GM21737 (cell line): ENCODE measurements at regions not wholly inside any gene's neighbourhood (a gene's known extent, or its start where the extent isn't known, plus 50 kb on each side); places are given as distances from the start of the nearest gene placed in this dataset.

Source experiments
- ATAC-seq: cut with Tn5 transposase; IDR thresholded peaks from one replicate; pipeline ENCODE4 v1.9.1; 2021; ENCODE audit warnings: mild to moderate bottlenecking, moderate library complexity; ENCODE audit not compliant: unreplicated experiment

DNA sequence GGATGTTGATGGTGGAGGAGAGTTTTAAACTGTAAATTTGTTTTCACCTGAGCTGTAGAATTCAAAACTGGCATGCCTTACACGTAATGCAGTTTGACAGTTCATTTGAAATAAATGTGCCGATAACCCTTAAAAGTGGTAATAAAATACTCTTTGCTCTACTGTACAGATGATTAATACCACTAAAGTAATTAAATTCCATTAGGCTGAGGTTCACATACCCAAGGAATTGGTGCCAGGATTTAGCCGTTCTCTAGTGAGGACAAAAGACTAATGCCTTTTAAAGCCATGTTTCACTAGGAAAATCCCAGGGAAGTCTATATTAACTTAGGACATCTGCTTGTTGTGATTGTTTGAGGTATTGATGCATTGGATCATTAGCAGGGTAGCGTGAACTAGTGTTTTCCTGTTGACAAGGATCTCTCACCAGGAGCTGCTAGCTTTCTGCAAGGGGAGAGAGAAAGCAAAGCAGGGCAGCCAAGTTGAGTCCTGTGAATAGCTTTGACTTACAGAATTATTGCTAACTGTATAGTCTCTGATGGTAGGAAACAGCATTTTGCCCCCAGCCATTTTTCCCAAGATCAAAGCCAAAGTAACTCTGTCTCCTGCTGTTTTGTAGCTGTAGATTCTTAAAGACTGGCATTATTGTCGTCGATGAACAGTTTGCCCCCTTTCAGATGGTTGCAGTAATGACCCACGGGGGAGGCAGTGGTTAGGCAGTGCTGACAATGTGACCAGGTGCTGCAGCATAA lies 280.9 kb upstream of the FANCL start:
- ATAC-seq: no peak

DNA sequence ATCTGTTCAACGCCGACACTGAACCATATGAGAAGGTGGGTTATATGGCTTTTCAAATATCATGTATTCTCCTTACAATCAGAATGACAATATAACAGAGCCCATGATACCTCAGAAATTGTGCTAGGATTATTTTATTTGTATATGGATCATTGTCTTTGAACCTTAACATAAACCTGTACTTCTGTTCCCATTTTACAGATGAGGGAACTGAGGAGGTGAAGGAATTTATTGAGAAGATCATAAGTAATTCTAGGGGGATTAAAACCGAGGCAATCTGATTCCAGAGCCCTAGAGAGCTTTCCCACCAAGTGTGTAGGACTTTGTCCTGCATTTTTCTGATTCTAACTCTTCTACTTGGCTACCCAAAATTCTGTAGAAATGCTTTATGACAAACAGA lies 279.8 kb upstream of the FANCL start:
- no peak for ATAC-seq

DNA sequence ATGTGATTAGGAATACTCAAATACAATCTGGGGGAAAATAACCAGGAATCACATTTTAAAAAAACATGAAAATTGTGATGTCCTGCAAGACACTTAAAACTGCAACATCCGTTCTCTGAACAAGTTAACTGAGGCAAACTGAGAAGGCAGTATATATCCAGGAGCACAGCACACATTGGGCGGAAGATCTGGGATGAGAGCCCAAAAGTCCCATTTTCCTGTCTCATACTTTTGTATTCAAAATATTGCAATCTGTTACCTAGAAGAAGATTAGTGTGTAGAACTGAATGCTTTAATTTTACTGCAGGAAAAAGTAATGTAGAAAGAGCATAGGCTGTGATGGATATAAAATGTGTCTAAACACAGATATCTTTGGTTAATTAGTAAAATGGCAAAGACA lies 276.8 kb upstream of the FANCL start:
- ATAC-seq: no peak

DNA sequence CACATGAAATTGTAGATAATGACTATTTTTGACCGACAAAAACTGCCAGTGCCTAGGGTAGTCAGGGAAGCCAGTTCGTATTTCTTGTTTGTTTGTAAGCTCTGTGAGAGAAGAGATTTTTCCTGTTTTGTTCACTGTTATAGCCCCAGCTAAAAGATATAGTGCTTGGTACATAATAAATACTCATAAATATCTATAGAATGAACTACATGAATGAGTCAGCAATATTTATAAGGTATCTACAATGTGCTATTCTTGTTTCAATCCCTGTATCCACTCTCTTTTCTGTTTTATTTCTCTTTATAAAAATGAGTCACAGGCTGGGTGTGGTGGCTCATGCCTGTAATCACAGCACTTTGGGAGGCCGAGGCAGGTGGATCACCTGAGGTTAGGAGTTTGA lies 275.6 kb upstream of the FANCL start:
- ATAC-seq: no peak

DNA sequence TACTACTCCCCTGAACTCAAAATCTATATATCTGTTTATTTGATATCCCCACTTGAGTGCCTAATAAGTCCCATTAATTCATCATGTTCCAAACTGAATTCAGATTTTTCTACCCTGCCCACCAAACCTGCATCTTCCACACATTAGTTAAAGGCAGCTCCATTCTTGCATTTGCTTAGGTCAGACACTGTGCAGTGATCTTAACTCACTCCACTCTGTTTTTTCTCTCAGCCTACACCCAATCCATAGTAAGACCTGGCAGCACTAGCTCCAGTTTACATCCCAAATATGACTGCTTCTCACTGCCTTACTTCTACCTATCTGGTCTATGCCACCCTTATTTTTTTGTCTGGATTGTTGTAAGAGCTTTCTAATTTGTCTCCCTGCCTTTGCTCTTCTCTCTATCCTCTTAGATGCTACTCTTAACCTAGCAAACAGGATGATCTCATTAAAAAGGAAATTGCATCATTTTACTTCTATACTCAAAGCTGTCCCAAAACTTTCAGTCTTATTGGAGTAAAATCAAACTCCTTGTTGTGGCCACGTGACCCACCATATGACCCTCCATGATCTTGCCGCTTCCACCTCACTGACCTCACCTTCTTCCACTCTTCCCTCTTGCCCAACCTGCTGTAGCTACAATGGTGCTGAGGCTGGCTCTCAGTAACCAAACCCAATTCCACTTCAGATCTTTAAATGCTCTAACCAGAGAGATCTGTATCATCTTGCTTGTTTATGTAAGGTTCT lies 274.9 kb upstream of the FANCL start:
- ATAC-seq: no peak

DNA sequence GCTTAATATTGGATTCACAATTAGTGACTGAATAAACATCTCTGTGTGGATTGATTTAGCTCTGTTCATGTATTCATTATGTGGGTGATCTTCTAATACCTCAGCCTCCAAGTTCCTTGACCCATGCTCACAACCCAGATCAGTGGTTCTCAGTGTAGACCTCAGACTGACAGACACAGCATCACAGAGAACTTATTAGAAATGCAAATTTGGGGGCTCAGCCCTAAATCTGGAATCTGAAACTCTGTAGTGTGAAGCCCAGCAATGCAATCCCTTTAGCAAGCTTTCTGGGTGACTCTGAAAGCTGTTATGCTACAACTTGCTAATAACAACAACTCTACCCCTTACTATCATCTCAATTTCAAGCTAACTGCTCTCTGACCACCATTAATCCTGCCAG lies 273.1 kb upstream of the FANCL start:
- ATAC-seq: no peak

DNA sequence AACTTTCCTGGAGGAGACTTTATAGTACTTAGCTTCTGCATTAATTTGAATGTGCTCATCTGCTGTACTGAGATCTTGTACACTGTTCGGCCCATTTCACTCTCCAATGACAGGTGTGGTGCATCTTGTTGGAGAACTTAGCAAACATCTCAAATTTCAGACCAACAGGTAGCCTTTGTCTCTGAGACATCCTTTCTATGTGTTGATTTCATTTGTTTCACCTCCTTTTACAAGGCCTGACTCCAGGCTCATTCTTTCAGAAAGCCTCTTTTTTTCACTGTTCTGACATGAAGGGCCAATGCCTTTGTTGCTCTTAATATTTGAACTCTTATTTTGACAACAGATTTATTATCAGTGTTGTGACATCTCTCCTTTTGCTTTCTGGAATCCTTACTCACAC lies 271.8 kb upstream of the FANCL start:
- no peak for ATAC-seq

DNA sequence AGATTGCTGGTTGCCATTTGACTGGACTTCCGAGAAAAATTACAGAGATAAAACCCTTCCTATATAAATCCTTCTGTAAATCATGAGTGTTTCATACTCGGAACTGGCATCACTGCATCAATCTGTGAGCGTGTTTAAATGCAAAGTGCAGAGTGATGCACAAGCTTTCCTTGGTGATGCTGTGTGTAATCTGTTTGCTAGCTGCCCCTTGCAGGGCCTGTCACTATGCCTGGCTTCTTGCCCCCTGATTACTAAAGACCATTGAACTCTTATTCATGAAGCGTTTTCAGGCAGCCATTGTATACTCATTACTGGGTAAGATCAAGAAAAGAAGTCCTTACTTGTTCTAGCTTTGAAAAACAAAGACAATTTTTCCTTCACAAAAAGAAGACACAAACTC lies 266.9 kb upstream of the FANCL start:
- ATAC-seq: no peak

DNA sequence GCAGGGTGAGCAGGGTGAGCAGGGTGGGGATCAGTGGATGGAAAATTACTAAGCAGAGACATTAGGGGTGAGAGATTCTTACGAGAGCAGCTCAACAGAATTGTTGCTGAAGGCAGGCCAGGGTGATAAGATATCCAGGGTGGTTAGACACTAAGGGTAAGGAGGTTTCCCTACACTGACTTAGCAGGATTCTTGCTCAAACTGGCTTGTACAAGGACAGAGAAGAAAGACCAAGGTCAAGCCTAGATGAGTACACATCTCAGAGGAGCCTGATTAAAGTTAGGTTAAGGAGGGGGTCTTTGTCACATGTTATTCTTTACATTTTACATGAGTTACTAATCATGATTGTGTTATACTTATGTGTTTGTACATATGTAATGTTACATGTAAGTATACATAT lies 262.8 kb upstream of the FANCL start:
- no peak for ATAC-seq

DNA sequence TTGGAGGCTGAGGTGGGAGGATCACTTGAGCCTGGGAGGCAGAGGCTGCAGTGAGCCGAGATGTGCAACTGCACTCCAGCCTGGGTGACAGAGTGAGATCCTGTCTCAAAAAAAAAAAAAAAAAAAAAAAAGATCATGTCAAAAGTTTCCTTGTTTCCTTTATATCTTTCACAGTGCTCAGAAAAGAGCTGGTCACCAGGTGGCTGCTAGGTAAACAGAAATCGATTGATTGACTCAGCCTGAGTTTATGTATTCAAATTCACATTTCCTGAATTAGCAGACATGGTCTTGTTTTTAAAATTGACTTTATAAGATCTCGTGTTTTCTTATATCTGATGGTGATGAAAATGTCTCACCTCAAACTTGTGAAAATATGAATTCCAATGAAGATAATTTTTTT lies 261.8 kb upstream of the FANCL start:
- no peak for ATAC-seq

DNA sequence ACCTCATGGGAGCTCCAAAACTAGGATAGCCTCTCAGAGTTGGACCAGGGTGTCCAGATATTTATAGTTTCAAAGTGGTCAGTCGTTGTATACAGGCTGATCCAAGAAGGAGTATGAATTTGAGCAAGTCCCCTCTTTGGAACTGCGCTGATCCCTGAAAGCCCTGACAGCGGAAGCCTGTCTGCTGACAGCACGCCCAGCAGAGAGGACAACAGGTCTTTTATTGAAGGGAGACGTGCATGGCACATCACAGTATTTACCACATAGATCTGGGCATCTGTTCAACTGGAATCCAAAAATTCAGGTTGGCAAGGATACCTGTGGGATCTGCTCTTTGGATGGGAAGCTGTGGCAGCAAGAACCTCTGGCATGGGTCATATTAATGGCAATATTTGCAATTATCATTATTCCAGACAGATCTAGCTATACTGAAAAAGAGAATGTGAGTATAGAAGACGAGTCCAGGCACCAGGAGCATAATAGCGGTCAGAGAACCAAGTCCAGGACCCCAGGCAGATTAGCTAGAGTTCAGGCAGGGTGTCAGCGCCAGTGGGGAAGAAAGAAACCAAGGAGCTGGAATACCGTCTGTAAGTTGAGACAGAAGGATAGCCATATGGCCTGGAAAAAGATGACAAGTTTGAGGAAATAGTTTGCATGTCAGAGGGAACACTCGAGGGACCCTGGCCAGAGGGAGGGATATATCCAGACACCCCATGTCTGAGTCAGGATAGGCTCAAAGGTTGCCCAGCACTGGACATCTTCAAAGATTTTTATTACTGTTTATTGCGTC lies 260.4 kb upstream of the FANCL start:
- no peak for ATAC-seq

DNA sequence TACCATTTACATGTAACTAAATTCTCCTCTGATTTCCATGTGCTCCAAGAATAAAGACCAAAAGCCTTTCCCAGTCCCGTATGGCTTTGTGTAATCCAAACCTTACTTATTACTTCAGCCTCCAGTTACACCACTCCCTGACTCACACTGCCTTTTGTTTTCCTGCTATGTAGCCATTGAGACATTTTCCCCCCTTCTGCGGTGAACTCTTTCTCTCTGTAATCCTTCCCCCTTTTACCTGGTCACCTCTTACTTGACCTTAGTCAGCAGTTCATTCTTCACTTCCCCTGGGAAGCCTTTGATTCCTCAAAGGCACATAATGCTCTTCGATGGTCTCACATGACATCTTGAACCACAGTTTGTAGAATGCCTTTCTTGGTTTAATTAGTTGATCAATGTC lies 256.0 kb upstream of the FANCL start:
- no peak for ATAC-seq

DNA sequence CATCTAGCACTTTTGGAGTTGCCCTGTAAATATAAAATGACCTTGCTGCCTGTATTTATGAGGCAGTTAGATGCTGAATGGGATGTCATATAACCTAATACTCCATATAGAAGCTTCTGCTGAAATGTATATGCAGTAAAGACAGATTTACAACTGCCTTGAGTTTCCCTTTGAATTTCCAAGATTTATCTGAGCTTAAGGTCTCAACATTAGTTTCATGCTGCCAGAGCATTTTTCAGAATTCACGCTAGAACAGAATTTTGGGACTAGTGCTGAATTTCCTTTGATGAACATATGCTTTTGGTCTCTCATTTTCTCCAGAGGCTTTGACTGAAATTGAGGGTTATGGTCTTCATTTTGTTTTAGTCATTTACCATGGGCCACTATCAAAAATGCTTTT lies 254.7 kb upstream of the FANCL start:
- ATAC-seq: no peak

DNA sequence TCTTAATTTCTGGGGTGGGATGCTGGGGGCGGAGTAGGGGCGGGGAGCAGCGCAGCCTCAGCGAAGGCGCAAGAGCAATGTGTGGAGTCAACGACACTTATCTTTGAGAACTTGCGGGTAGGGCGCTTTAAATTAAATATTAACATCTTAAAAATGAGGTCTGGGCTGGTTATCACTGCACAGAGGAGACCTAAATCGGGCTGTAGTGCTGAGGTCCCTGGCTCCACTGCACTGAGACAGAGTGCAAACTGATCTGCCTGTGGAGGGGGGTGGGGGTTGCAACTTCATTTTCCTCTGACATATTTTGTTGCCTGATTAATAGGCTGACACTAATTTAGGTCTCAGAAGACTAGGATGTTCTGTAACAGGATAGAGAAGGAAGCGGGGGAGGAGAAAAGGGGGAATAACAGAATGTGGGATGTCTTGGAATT lies 253.0 kb upstream of the FANCL start:
- ATAC-seq: no peak

DNA sequence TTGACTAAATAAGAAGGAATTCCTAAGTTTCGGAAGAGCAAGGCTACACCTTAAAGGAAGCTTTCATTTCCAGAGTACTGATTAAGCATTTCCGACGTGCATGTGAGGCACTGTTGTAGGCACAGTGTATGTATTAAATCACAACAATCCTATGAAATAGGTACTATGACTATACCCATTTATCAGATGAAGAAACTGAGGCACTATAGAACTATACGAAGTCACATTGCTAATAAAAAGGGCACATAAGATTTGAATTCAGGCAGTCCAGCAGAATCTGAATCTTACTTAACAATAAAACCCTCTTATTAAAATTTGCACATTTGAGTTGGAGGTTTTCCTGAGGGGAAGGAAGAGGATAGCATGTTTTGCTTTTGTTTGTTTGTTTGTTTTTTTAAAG lies 243.5 kb upstream of the FANCL start:
- ATAC-seq: no peak

DNA sequence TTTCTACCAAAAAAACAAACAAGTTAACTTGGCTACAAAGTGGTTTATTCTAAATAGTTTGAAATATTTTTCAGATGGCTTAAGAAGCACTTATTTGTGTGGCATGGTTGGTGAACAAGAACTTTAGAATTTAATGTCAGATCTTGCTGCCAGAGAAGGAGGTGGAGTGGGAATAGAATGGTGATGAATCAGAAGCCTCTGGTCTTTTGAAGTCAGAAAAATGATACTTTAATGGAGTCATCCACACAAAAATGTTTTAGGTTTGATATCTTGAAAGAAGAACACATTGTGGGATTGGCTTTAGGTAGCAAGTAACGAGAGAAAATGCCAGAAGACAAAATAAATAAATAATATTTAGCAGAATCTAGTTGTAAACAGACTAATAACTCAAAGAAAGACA lies 243.1 kb upstream of the FANCL start:
- ATAC-seq: no peak

DNA sequence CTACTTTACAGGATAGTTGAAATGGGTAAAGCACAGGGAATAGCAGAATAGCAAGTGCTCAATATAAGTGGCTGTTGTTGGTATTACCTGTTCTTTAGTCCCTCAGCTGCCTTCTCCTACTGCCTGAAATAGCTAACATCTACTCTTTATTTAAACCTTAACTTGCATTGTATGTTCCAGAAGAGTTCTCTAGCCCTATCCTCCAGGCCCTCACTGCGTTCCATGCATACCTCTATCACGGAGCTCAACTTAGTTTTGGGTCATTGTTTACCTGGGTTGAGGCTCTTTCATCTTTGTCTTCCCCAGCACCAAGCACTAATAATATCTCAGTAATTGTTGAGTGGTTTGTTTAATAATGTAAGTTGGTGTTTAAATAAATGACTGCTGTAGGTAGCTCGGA lies 242.2 kb upstream of the FANCL start:
- ATAC-seq: no peak

DNA sequence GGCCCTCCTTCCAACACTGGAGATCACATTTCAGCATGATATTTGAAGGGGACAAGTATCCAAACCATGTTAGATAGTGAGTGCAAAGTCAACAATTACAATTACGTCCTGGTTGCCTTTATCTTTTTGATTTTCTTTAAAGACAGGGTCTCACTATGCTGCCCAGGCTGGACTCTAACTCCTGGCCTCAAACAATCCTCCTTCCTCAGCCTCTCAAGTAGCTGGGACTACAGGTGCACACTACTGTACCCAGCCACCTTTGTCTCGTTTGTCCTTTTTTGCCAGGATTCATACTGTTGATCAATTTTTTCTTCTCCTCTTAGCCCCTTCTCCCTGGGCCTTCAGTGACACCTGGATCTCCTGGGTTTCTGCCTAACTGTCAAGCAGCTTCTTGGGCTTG lies 240.5 kb upstream of the FANCL start:
- no peak for ATAC-seq

DNA sequence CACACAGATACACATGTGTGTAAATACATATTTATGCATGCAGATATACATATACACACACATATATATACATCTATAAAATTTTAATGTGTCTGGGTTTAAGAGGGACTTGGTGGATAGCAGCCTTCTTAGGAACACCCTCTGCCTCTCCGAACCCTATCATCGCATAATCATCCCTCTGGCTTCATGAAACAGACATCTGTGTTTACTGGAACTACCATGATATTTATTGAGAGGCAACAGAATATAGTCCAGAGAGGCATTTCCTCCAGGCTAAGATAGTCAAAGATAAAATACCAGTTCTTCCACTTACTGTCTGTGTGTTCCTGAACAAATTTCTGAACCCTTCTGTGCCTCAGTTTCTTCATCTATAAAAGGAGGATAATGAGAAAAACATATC lies 239.0 kb upstream of the FANCL start:
- ATAC-seq: no peak

DNA sequence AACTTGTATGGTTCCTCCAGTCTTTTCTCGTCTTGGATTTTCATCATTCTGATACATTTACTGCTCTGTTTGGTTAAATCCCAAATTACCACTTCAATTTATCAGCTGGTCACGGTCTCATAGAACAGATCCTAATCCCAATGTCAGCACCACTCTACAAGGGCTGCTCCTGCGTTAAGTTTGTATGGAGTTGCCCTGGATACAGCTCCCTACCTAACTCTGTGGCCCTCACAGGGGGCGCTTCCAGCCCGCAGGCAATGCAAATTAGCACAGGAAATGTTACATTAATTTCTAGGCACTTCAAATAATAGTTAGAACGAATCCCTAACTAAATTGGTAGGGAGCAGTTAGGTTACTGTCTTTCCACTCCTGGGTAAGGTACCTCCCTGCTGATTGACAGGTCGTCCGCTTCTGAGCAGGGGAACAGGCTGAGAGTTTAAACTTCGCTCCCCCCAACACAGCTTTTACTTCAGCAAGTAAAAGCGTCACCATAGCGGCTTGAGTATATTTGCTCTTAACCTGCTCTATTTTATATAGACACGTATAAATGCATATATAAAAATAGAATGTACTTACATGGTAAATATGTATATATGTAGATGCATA lies 238.5 kb upstream of the FANCL start:
- no peak for ATAC-seq

DNA sequence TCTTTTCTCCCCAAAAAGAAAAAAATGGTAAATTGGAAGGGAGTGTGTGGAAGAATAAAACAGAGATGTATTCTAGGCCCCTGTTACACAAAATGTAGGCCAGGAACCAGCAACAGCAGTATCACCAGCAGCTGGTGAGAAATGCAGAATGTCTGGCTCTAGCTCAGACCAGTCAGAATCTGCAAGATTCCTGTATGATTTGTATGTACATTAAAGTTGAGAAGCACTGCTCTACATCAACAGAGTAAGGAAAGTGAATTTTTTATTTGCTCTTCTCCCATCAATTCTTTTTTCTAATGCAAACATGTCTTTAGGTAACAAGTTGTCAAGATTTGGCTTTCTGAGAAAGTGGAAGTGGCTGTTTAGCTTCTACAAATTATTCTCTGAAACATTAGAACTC lies 235.4 kb upstream of the FANCL start:
- no peak for ATAC-seq

DNA sequence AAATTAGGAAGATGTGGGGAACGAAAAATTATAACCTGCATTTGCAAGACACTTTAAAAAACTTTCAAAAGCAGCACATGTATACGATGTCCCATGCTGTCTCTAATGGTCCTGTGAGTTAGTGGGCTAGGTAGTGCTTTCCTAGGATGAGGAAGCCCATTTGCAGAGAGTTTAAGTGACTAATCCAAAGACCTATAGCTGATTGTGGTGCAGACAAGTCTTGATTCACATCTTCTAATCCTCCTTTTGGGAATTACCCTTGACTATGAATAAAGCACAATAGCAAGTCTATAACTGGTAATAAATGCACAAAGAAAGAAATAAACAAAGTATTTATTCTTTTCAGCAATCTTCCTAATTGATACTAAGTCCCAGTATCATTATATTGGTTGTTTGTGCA lies 234.6 kb upstream of the FANCL start:
- no peak for ATAC-seq
